ENCODE measurements at regions not wholly inside any gene's neighbourhood (a gene's known extent, or its start where the extent isn't known, plus 50 kb on each side); places are given as distances from the start of the nearest gene placed in this dataset.

DNA sequence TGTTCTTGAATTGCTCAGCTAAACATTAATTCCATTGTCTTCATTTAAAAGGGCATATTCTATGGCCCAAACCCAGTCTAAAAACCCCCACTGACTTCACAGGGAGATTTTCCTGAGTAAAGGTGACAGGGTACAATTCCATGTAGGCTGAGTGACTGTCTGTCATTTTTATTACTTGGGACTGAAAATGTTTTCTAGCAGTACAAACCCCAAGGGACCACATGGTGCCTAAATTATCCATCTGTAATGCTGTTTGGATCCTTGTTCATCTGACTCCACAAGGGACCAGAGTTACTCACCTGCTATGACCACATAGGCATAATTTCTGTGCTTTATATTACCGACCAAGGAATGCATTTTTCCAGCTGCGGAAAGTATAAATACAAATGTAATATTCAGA lies 349.1 kb downstream of the ZNF608 start:
- TF ChIP-seq SP1 (IDR thresholded peaks at IDR 0.05; ENCODE audit: low read depth) (no peak), YY1 (IDR thresholded peaks at IDR 0.05; ENCODE audit: extremely low read depth, insufficient replicate concordance, low read depth, low read length) (no peak), EZH2phosphoT487 (IDR thresholded peaks at IDR 0.05; ENCODE audit: borderline replicate concordance) (no peak)
- TF ChIP-seq, protein P1, sequence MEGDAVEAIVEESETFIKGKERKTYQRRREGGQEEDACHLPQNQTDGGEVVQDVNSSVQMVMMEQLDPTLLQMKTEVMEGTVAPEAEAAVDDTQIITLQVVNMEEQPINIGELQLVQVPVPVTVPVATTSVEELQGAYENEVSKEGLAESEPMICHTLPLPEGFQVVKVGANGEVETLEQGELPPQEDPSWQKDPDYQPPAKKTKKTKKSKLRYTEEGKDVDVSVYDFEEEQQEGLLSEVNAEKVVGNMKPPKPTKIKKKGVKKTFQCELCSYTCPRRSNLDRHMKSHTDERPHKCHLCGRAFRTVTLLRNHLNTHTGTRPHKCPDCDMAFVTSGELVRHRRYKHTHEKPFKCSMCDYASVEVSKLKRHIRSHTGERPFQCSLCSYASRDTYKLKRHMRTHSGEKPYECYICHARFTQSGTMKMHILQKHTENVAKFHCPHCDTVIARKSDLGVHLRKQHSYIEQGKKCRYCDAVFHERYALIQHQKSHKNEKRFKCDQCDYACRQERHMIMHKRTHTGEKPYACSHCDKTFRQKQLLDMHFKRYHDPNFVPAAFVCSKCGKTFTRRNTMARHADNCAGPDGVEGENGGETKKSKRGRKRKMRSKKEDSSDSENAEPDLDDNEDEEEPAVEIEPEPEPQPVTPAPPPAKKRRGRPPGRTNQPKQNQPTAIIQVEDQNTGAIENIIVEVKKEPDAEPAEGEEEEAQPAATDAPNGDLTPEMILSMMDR (IDR thresholded peaks at IDR 0.05 in 2 of 3, conservative IDR thresholded peaks at IDR 0.05 in 1 of 3; ENCODE audit: borderline replicate concordance in 1 of 3, insufficient read depth in 1 of 3, low read depth in 2 of 3, low read length in 2 of 3) = no peak

Measured in HCT116 (cell line).